AG04450 (cell line): ENCODE measurements at regions not wholly inside any gene's neighbourhood (a gene's known extent, or its start where the extent isn't known, plus 50 kb on each side); places are given as distances from the start of the nearest gene placed in this dataset.

ENCODE experiments used
- CTCF ChIA-PET: fragments of 300-600, 350-600 bp; formaldehyde crosslinking; extraction: SDS; loops from one replicate; lab custom pipeline; 2022; ENCODE audit warnings: antibody characterized with exemption, inconsistent platforms; lab: Charles Lee
- POLR2A ChIA-PET: fragments of 350-600 bp; formaldehyde crosslinking; extraction: SDS; loops from one replicate; lab custom pipeline; 2021; ENCODE audit warnings: antibody characterized with exemption, inconsistent platforms; lab: Yijun Ruan, JAX
- DNase-seq: peaks from one replicate; pipeline ENCODE4 v3.0.0-alpha.2; 2011; ENCODE audit warnings: low read depth, low spot score
- H3K27ac ChIP-seq: one replicate; pipeline ENCODE4 v1.5.1; 2012; ENCODE audit warnings: low read depth, low read length, control low read depth
- H3K27me3 ChIP-seq: one replicate; pipeline ENCODE4 v1.6.0; 2012; ENCODE audit warnings: low read length; ENCODE audit not compliant: control insufficient read depth, insufficient read depth
- H3K4me3 ChIP-seq: 2 replicates; pipeline ENCODE4 v1.5.1; 2011; ENCODE audit warnings: mild to moderate bottlenecking, low read depth, low read length, control low read depth
- H3K9me3 ChIP-seq: 2 replicates; pipeline ENCODE4 v1.5.1; 2012; ENCODE audit warnings: low read length; ENCODE audit not compliant: control insufficient read depth, insufficient read depth
- CTCF ChIP-seq: IDR thresholded peaks from 2 replicates; pipeline ENCODE4 v1.5.1; 2011; ENCODE audit warnings: low read depth, low read length, control low read depth, inconsistent platforms

DNA sequence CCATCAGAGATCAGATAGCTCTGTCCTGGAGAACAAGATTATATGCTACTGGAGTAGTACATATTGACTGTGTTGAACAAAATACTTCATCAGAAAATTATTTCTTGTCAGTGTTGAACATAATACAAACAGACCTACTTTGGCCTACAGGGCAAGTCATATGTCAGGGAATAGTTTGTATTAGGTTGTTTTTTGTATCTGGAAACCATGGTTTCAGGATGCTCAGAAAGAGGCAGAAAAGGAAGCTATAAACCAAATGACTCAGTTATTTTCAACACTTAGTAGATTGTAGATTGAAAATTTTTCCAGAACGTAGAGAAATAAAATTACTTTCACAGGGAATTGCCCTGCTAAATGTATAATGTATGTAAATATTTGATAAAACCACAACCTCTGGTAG is 198.4 kb downstream of the CYB561 start:
- ChIA-PET CTCF (interaction anchor here (1.6 kb wide), 1 partner anchor 158 kb away, joined by 4 read pairs; no protein-coding TSS in a partner anchor), POLR2A (no interaction called here)
- Histone ChIP-seq H3K27ac (no peak overlapping the region), H3K27me3 (no peaks in the 10 kb centered on the region), H3K4me3 (no peak overlapping the region), H3K9me3 (no peaks in the 10 kb centered on the region)
- DNase-seq, result no peak
- no peak for TF ChIP-seq CTCF

- ChIA-PET CTCF (no interaction called here), POLR2A (no interaction called here)
Observed at GRCh38 chr17:63249256-63250004, 196.7 kb downstream of the CYB561 start.

DNA sequence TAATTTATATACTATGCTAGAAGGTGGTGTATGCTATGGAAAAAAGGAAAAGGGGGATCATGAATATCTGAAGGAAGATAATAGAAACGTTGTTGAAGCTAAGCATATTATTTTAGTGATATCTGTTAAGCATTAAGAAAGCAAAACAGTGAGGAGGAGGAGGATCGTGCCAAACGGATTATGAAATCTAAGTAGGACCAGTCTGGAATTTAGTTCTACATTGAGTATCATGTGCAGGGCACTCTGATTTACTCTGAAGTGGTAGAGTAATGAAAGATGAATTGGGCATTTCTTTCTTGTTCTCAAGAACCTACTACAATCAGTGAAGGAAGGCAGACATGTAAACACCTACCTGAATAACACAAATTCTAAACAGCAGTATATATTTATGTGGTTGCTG is 195.3 kb downstream of the CYB561 start:
- ChIA-PET CTCF (no interaction called here), POLR2A (no interaction called here)
- Histone ChIP-seq H3K4me3 (no peak overlapping the region), H3K27me3 (no peaks in the 10 kb centered on the region), H3K9me3 (no peaks in the 10 kb centered on the region), H3K27ac (no peak overlapping the region)
- TF ChIP-seq CTCF, result no peak
- no peak for DNase-seq

More at GRCh38 chr17:63249256-63250004, 196.7 kb downstream of the CYB561 start:
- TF ChIP-seq CTCF, result no peak
- Histone ChIP-seq H3K27me3 (no peaks in the 10 kb centered on the region), H3K9me3 (no peaks in the 10 kb centered on the region), H3K27ac (no peak overlapping the region), H3K4me3 (no peak overlapping the region)
- DNase-seq, result no peak

- ChIA-PET POLR2A (no interaction called here), CTCF (no interaction called here)
- DNase-seq, result no peak
- Histone ChIP-seq H3K27ac (no peak overlapping the region), H3K4me3 (no peak overlapping the region), H3K27me3 (no peaks in the 10 kb centered on the region), H3K9me3 (no peaks in the 10 kb centered on the region)
- TF ChIP-seq CTCF, result no peak
Observed at GRCh38 chr17:63258785-63259184, 187.3 kb downstream of the CYB561 start.

GRCh38 chr17:63262751-63263476 is 183.2 kb downstream of the CYB561 start:
- no peak for DNase-seq
- ChIA-PET CTCF (interaction anchor here (0.5 kb wide), 1 partner anchor 217 kb away, joined by 3 read pairs; no protein-coding TSS in a partner anchor), POLR2A (interaction anchor here (0.6 kb wide), 1 partner anchor 21 kb away, joined by 3 read pairs; no protein-coding TSS in a partner anchor)
- no peak for TF ChIP-seq CTCF
- H3K4me3 ChIP-seq, result no peak overlapping the region
- H3K9me3 ChIP-seq, result no peaks in the 10 kb centered on the region
- H3K27ac ChIP-seq, result no peak overlapping the region
- H3K27me3 ChIP-seq, result no peaks in the 10 kb centered on the region
